ENCODE measurements at regions not wholly inside any gene's neighbourhood (a gene's known extent, or its start where the extent isn't known, plus 50 kb on each side); places are given as distances from the start of the nearest gene placed in this dataset.
"Not testable (repeated sequence)": the region's sequence is repeated elsewhere in the genome, so short reads cannot be mapped to it uniquely, and the experiment has no call there.

- DNase-seq (ENCODE audit: low read depth) = no peak
Measured at GRCh38 chr9:27802418-27802817, 229.1 kb upstream of the C9orf72 start.

GRCh38 chr9:27808864-27809263 is 235.6 kb upstream of the C9orf72 start:
- DNase-seq (ENCODE audit: low read depth) = no peak

- no peak for DNase-seq (ENCODE audit: low read depth)
Measured at GRCh38 chr9:27817747-27818146, 244.5 kb upstream of the C9orf72 start.

- DNase-seq (ENCODE audit: low read depth) = no peak
Measured at GRCh38 chr9:27818348-27818747, 245.1 kb upstream of the C9orf72 start.

GRCh38 chr9:27828908-27829307 is 255.6 kb upstream of the C9orf72 start:
- no peak for DNase-seq (ENCODE audit: low read depth)

GRCh38 chr9:27829621-27830020 is 256.3 kb upstream of the C9orf72 start:
- DNase-seq (ENCODE audit: low read depth) = no peak

- DNase-seq (ENCODE audit: low read depth) = not testable (repeated sequence)
Measured at GRCh38 chr9:27832108-27832507, 258.8 kb upstream of the C9orf72 start.

- DNase-seq (ENCODE audit: low read depth) = no peak
Measured at GRCh38 chr9:27835286-27835685, 262.0 kb upstream of the C9orf72 start.

- no peak for DNase-seq (ENCODE audit: low read depth)
Measured at GRCh38 chr9:27835746-27836145, 262.5 kb upstream of the C9orf72 start.

GRCh38 chr9:27836661-27837401 is 263.6 kb upstream of the C9orf72 start:
- DNase-seq (ENCODE audit: low read depth) = no peak

GRCh38 chr9:27838876-27839275 is 265.6 kb upstream of the C9orf72 start:
- DNase-seq (ENCODE audit: low read depth) = no peak

- DNase-seq (ENCODE audit: low read depth) = not testable (repeated sequence)
Measured at GRCh38 chr9:27839767-27840166, 266.5 kb upstream of the C9orf72 start.

GRCh38 chr9:27844797-27845196 is 271.5 kb upstream of the C9orf72 start:
- DNase-seq (ENCODE audit: low read depth) = no peak

- no peak for DNase-seq (ENCODE audit: low read depth)
Measured at GRCh38 chr9:27847380-27847779, 274.1 kb upstream of the C9orf72 start.

- DNase-seq (ENCODE audit: low read depth) = no peak
Measured at GRCh38 chr9:27847818-27848217, 274.5 kb upstream of the C9orf72 start.

- DNase-seq (ENCODE audit: low read depth) = no peak
Measured at GRCh38 chr9:27848315-27848714, 275.0 kb upstream of the C9orf72 start.

- DNase-seq (ENCODE audit: low read depth) = no peak
Measured at GRCh38 chr9:27851858-27852257, 278.6 kb upstream of the C9orf72 start.

- no peak for DNase-seq (ENCODE audit: low read depth)
Measured at GRCh38 chr9:27853529-27853928, 280.2 kb upstream of the C9orf72 start.

- DNase-seq (ENCODE audit: low read depth) = no peak
Measured at GRCh38 chr9:27856054-27856453, 282.8 kb upstream of the C9orf72 start.

GRCh38 chr9:27856748-27857147 is 283.5 kb upstream of the C9orf72 start:
- no peak for DNase-seq (ENCODE audit: low read depth)

GRCh38 chr9:27861887-27862286 is 288.6 kb upstream of the C9orf72 start:
- DNase-seq (ENCODE audit: low read depth) = peak; percentile 47

- peak; percentile 79 for DNase-seq (ENCODE audit: low read depth)
Measured at GRCh38 chr9:27864644-27865438, 291.6 kb upstream of the C9orf72 start.

GRCh38 chr9:27866741-27867140 is 293.5 kb upstream of the C9orf72 start:
- DNase-seq (ENCODE audit: low read depth) = no peak
